ENCODE measurements at regions not wholly inside any gene's neighbourhood (a gene's known extent, or its start where the extent isn't known, plus 50 kb on each side); places are given as distances from the start of the nearest gene placed in this dataset.

- no peak for DNase-seq
- H3K9me3 Mint-ChIP-seq, result peaks cover 0 to 2% of the 10 kb centered on the region in 2 donors
- H3K4me1 Mint-ChIP-seq (ENCODE audit: low read depth in 2 of 2), result no peaks in the 10 kb centered on the region
- no peaks in the 10 kb centered on the region for H3K36me3 Mint-ChIP-seq (ENCODE audit: insufficient read depth)
- ATAC-seq (replicated peaks), result no peak
- H3K27me3 Mint-ChIP-seq, result peaks cover 5 to 7% of the 10 kb centered on the region in 2 donors
- no peak overlapping the region for H3K4me3 Mint-ChIP-seq
- no peak overlapping the region for H3K27ac Mint-ChIP-seq
Observed at GRCh38 chr3:30161375-30161774, 445.0 kb upstream of the TGFBR2 start.

- no peaks in the 10 kb centered on the region for H3K4me1 Mint-ChIP-seq (ENCODE audit: low read depth in 2 of 2)
- ATAC-seq (replicated peaks) (no peak), DNase-seq (no peak)
- H3K27ac Mint-ChIP-seq, result no peak overlapping the region
- H3K36me3 Mint-ChIP-seq (ENCODE audit: insufficient read depth), result no peaks in the 10 kb centered on the region
- peaks cover 0 to 2% of the 10 kb centered on the region in 2 donors for H3K9me3 Mint-ChIP-seq
- no peak overlapping the region for H3K4me3 Mint-ChIP-seq
- H3K27me3 Mint-ChIP-seq, result peaks cover 5 to 7% of the 10 kb centered on the region in 2 donors
Observed at GRCh38 chr3:30162579-30162978, 443.8 kb upstream of the TGFBR2 start.

DNA sequence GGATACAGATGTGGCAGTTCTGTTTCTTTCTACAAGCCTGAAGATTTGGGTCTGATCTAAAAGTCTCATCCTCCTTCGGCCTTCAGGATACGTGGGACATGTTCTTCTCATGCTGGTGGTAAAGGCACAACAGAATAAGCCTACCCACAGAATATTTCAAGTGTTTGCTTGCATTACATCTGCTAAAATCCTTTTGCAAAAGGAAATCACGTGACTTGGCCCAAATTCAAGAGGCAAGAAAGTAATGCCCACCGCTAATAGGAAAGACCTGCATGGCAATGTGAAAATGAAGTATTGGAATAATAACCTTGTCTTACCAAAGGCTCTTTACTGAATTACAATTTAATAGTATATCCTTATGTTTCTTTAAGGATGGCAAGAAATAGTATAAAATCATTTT, 439.9 kb upstream of the TGFBR2 start:
- Mint-ChIP-seq H3K27me3 (peaks cover 0 to 7% of the 10 kb centered on the region in 2 donors), H3K4me3 (no peak overlapping the region), H3K36me3 (ENCODE audit: insufficient read depth) (no peaks in the 10 kb centered on the region), H3K9me3 (peaks cover 0 to 2% of the 10 kb centered on the region in 2 donors), H3K4me1 (ENCODE audit: low read depth in 2 of 2) (no peaks in the 10 kb centered on the region), H3K27ac (no peak overlapping the region)
- DNase-seq (no peak), ATAC-seq (replicated peaks) (no peak)

DNA sequence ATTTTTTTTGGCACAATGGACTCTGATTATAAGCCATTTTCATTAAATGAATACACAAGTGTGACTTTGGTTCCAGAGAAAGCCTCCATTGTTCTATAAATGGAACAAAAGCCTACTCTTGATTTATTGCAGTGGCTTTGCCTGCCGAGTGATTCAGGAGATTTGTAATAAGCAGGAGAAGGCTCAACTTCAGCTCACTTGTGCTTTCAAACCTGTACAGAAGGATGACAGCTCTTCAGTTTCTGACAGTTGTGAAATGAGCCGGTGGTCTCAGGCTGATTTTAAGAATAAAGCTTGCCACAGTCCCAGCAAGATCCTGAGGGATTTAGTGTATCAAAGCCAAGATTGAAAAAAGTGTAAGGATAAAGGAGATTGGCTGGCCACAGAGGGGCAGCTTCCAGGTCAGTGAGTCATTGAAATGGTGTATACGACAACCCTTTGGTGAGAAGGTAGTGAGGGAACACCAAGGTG, 438.8 kb upstream of the TGFBR2 start:
- no peak overlapping the region for H3K4me3 Mint-ChIP-seq
- DNase-seq (no peak), ATAC-seq (replicated peaks) (no peak)
- H3K27me3 Mint-ChIP-seq, result no peaks in the 10 kb centered on the region
- H3K36me3 Mint-ChIP-seq (ENCODE audit: insufficient read depth), result no peaks in the 10 kb centered on the region
- H3K27ac Mint-ChIP-seq, result no peak overlapping the region
- peaks cover 0 to 2% of the 10 kb centered on the region in 2 donors for H3K9me3 Mint-ChIP-seq
- H3K4me1 Mint-ChIP-seq (ENCODE audit: low read depth in 2 of 2), result no peaks in the 10 kb centered on the region

DNA sequence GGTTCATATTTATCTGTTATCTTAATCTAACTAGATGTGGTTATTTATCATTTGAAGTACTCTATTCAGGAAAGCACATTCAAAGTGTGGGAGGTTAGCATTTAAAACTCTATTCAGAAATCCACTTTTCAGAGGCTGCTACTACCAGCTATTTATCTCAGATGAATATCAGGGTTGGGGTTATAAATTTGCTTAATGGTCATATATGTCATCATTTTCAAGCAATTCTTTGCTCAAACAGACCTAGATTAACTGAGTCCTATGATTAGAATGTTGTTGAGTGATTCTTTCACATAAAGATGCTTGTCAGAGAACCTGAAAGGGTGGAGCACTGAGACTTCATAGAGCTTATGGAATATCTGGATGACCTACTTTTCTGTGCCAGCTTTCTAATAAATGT, 436.9 kb upstream of the TGFBR2 start:
- no peak for DNase-seq
- no peaks in the 10 kb centered on the region for H3K27me3 Mint-ChIP-seq
- peaks cover 0 to 2% of the 10 kb centered on the region in 2 donors for H3K9me3 Mint-ChIP-seq
- H3K4me1 Mint-ChIP-seq (ENCODE audit: low read depth in 2 of 2), result no peaks in the 10 kb centered on the region
- H3K4me3 Mint-ChIP-seq, result no peak overlapping the region
- H3K36me3 Mint-ChIP-seq (ENCODE audit: insufficient read depth), result no peaks in the 10 kb centered on the region
- H3K27ac Mint-ChIP-seq, result no peak overlapping the region
- no peak for ATAC-seq (replicated peaks)

GRCh38 chr3:30170681-30171438, 435.5 kb upstream of the TGFBR2 start:
- Mint-ChIP-seq H3K4me1 (ENCODE audit: low read depth in 2 of 2) (no peaks in the 10 kb centered on the region), H3K27me3 (peaks cover 0 to 8% of the 10 kb centered on the region in 2 donors), H3K4me3 (no peak overlapping the region), H3K36me3 (ENCODE audit: insufficient read depth) (no peaks in the 10 kb centered on the region), H3K27ac (no peak overlapping the region), H3K9me3 (peaks cover 0 to 2% of the 10 kb centered on the region in 2 donors)
- ATAC-seq (replicated peaks) (no peak), DNase-seq (no peak)

DNA sequence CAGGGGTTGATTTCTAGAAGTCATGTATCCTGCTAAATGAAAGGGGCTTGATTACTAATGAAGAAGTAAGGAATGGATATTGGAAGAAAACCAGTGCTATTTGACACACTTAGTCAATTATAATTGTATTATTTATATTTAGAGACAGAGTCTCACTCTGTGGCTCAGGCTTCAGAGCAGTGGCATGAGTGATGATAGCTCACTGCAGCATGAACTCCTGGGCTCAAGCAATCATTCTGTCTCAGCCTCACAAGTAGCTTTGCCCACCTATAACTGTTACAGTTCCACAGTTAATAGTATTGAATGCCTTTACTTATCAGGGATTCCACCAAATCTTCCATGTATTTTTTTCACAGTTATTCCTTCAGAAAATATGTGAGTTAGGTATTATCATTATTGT, 432.0 kb upstream of the TGFBR2 start:
- no peak overlapping the region for H3K4me3 Mint-ChIP-seq
- no peak for ATAC-seq (replicated peaks)
- H3K27me3 Mint-ChIP-seq, result peaks cover 0 to 8% of the 10 kb centered on the region in 2 donors
- H3K36me3 Mint-ChIP-seq (ENCODE audit: insufficient read depth), result no peaks in the 10 kb centered on the region
- no peak overlapping the region for H3K27ac Mint-ChIP-seq
- H3K9me3 Mint-ChIP-seq, result no peaks in the 10 kb centered on the region
- no peak for DNase-seq
- H3K4me1 Mint-ChIP-seq (ENCODE audit: low read depth in 2 of 2), result no peaks in the 10 kb centered on the region

- Mint-ChIP-seq H3K27ac (no peak overlapping the region), H3K36me3 (ENCODE audit: insufficient read depth) (no peaks in the 10 kb centered on the region), H3K27me3 (peaks cover 18 to 26% of the 10 kb centered on the region in 2 donors), H3K4me1 (ENCODE audit: low read depth in 2 of 2) (no peaks in the 10 kb centered on the region), H3K4me3 (no peak overlapping the region), H3K9me3 (no peaks in the 10 kb centered on the region)
- ATAC-seq (replicated peaks) (no peak), DNase-seq (no peak)
Observed at GRCh38 chr3:30180310-30181177, 425.9 kb upstream of the TGFBR2 start.

GRCh38 chr3:30181178-30181465, 425.3 kb upstream of the TGFBR2 start:
- Mint-ChIP-seq H3K9me3 (no peaks in the 10 kb centered on the region), H3K4me3 (no peak overlapping the region), H3K27me3 (peaks cover 21 to 29% of the 10 kb centered on the region in 2 donors), H3K27ac (no peak overlapping the region), H3K4me1 (ENCODE audit: low read depth in 2 of 2) (no peaks in the 10 kb centered on the region), H3K36me3 (ENCODE audit: insufficient read depth) (no peaks in the 10 kb centered on the region)
- DNase-seq (no peak), ATAC-seq (replicated peaks) (no peak)

- no peaks in the 10 kb centered on the region for H3K4me1 Mint-ChIP-seq (ENCODE audit: low read depth in 2 of 2)
- H3K4me3 Mint-ChIP-seq, result no peak overlapping the region
- H3K27ac Mint-ChIP-seq, result no peak overlapping the region
- no peak for DNase-seq
- no peak for ATAC-seq (replicated peaks)
- H3K27me3 Mint-ChIP-seq, result peaks cover 23 to 32% of the 10 kb centered on the region in 2 donors
- H3K9me3 Mint-ChIP-seq, result no peaks in the 10 kb centered on the region
- no peaks in the 10 kb centered on the region for H3K36me3 Mint-ChIP-seq (ENCODE audit: insufficient read depth)
Observed at GRCh38 chr3:30181581-30181980, 424.8 kb upstream of the TGFBR2 start.

DNA sequence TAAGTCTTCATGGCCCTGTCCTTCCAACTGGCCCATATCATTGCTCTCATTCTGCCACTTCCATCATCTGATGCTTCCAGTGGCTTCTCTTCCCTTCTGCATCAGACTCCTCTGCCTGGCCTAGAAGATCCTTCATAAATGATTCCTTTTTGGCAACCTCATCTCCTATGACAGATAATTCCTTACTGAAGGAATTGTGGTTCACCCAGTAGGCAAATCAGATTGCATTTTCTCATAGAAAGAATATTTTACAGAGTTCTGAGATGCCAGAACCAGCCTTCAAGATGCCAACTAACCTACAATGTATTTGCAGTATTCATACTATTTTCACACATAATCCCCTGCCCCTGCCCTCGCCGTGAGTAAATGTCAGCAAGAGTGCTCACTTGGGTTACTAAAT, 423.0 kb upstream of the TGFBR2 start:
- Mint-ChIP-seq H3K36me3 (ENCODE audit: insufficient read depth) (no peaks in the 10 kb centered on the region), H3K9me3 (no peaks in the 10 kb centered on the region), H3K4me3 (no peak overlapping the region), H3K27me3 (peaks cover 29 to 41% of the 10 kb centered on the region in 2 donors), H3K27ac (no peak overlapping the region), H3K4me1 (ENCODE audit: low read depth in 2 of 2) (no peaks in the 10 kb centered on the region)
- no peak for DNase-seq
- no peak for ATAC-seq (replicated peaks)

GRCh38 chr3:30184091-30184810, 422.1 kb upstream of the TGFBR2 start:
- no peak overlapping the region for H3K4me3 Mint-ChIP-seq
- no peaks in the 10 kb centered on the region for H3K9me3 Mint-ChIP-seq
- no peaks in the 10 kb centered on the region for H3K4me1 Mint-ChIP-seq (ENCODE audit: low read depth in 2 of 2)
- no peak for ATAC-seq (replicated peaks)
- no peak overlapping the region for H3K27ac Mint-ChIP-seq
- no peaks in the 10 kb centered on the region for H3K36me3 Mint-ChIP-seq (ENCODE audit: insufficient read depth)
- no peak for DNase-seq
- peaks cover 29 to 41% of the 10 kb centered on the region in 2 donors for H3K27me3 Mint-ChIP-seq

GRCh38 chr3:30185872-30186271, 420.5 kb upstream of the TGFBR2 start:
- Mint-ChIP-seq H3K9me3 (no peaks in the 10 kb centered on the region), H3K27me3 (peaks cover 34 to 40% of the 10 kb centered on the region in 2 donors), H3K27ac (no peak overlapping the region), H3K4me1 (ENCODE audit: low read depth in 2 of 2) (no peaks in the 10 kb centered on the region), H3K36me3 (ENCODE audit: insufficient read depth) (no peaks in the 10 kb centered on the region), H3K4me3 (no peak overlapping the region)
- DNase-seq (no peak), ATAC-seq (replicated peaks) (no peak)
